Panc1 (cell line): ENCODE measurements at regions not wholly inside any gene's neighbourhood (a gene's known extent, or its start where the extent isn't known, plus 50 kb on each side); places are given as distances from the start of the nearest gene placed in this dataset.

ENCODE experiments used
- ATAC-seq: fragments of 200-7000 bp; cut with Tn5 transposase; 2 replicates; pipeline ENCODE4 v1.9.1; 2020; ENCODE audit warnings: mild to moderate bottlenecking, moderate library complexity
- BruUV-seq: library from RNA; stranded (reverse); fragments of 400-500 nt; replicated peaks from 2 replicates; lab custom pipeline; 2021; lab: Mats Ljungman, UMichigan
- CTCF ChIA-PET: fragments of 300-600 bp; sonication (Branson Sonifier 250); formaldehyde crosslinking; loops from one replicate; lab custom pipeline; 2022; ENCODE audit warnings: antibody characterized with exemption; lab: Charles Lee
- POLR2A ChIA-PET: fragments of 300-600 bp; sonication (Branson Sonifier 250); formaldehyde crosslinking; loops from one replicate; lab custom pipeline; 2022; ENCODE audit warnings: antibody characterized with exemption; lab: Charles Lee
- DNase-seq: peaks from one replicate; pipeline ENCODE4 v3.0.0-alpha.2; 2010; ENCODE audit warnings: low read depth, low spot score
- H3K27ac ChIP-seq: 2 replicates; pipeline ENCODE4 v1.5.1; 2011; ENCODE audit warnings: mild to moderate bottlenecking, low read length, inconsistent platforms
- H3K27me3 ChIP-seq: fragments of 200-500 bp; sonication (Bioruptor generic); 2 replicates; pipeline ENCODE4 v1.6.0; 2014; ENCODE audit warnings: low read length, inconsistent platforms; ENCODE audit not compliant: control insufficient read depth, insufficient read depth
- H3K36me3 ChIP-seq: fragments of 200-500 bp; sonication (Bioruptor generic); 2 replicates; pipeline ENCODE4 v1.5.1; 2014; ENCODE audit warnings: inconsistent platforms, mild to moderate bottlenecking, low read length, moderate library complexity; ENCODE audit not compliant: control insufficient read depth, insufficient read depth
- H3K4me1 ChIP-seq: 2 replicates; pipeline ENCODE4 v1.5.1; 2011; ENCODE audit warnings: inconsistent platforms, mild to moderate bottlenecking, low read length, moderate library complexity; ENCODE audit not compliant: control insufficient read depth, insufficient read depth
- H3K4me3 ChIP-seq, 2 experiments: 2 replicates each; pipeline ENCODE4 v1.5.1; 2011 to 2012; ENCODE audit warnings: low read depth in 2 of 2, low read length in 2 of 2, mild to moderate bottlenecking in 2 of 2, inconsistent platforms in 1 of 2, moderate library complexity in 1 of 2
- H3K9me3 ChIP-seq: fragments of 200-500 bp; sonication (Bioruptor generic); 2 replicates; pipeline ENCODE4 v1.5.1; 2014; ENCODE audit warnings: low read depth, mild to moderate bottlenecking, inconsistent platforms, low read length, moderate library complexity; ENCODE audit not compliant: control insufficient read depth, insufficient read depth
- CTCF ChIP-seq: fragments of 450-650 bp; IDR thresholded peaks from 2 replicates; pipeline ENCODE4 v1.5.1; 2017; ENCODE audit warnings: mild to moderate bottlenecking
- POLR2AphosphoS5 ChIP-seq: IDR thresholded peaks from 2 replicates; pipeline ENCODE4 v1.6.1; 2012; ENCODE audit warnings: mild to moderate bottlenecking, low read depth, low read length, moderate library complexity
- REST ChIP-seq, 2 experiments: IDR thresholded peaks; 2 replicates each; pipeline ENCODE4 v1.6.1; 2011 to 2012; ENCODE audit warnings: low read depth in 2 of 2, control low read depth in 1 of 2, low read length in 1 of 2, mild to moderate bottlenecking in 1 of 2, moderate library complexity in 1 of 2; ENCODE audit not compliant: insufficient read depth in 1 of 2
- SIN3A ChIP-seq: IDR thresholded peaks from 2 replicates; pipeline ENCODE4 v1.6.1; 2012; ENCODE audit warnings: low read depth, mild to moderate bottlenecking, low read length, moderate library complexity, borderline replicate concordance; ENCODE audit not compliant: insufficient read depth
- TCF7L2 ChIP-seq: IDR thresholded peaks from 2 replicates; pipeline ENCODE4 v1.6.1; 2011; ENCODE audit warnings: mild to moderate bottlenecking, low read depth, low read length, inconsistent platforms
- in situ Hi-C: cut with HindIII; loops from 2 replicates; pipeline ENCODE4 v1.10.0; 2016; ENCODE audit warnings: low sequenced_read_pairs, low pct_unique_long_range_greater_than_20kb
- intact Hi-C: fragments of 100-400 bp; cut with micrococcal nuclease; formaldehyde crosslinking; loops from one replicate; pipeline ENCODE4 v1.10.0; 2022; ENCODE audit not compliant: unreplicated experiment

- no peak for TF ChIP-seq TCF7L2
- no peak for TF ChIP-seq POLR2AphosphoS5
- Histone ChIP-seq H3K4me1 (peaks cover 9% of the 10 kb centered on the region), H3K9me3 (no peaks in the 10 kb centered on the region), H3K27me3 (no peaks in the 10 kb centered on the region), H3K4me3 (no peak overlapping the region), H3K27ac (peak overlapping the region; percentile 42; the same call in 1 of the 2 replicates), H3K36me3 (no peaks in the 10 kb centered on the region)
- no TSS peak for BruUV-seq
- in situ Hi-C loops, result no loop called here
- DNase-seq, result no peak
- POLR2A ChIA-PET, result no interaction called here
- CTCF ChIA-PET, result no interaction called here
- ATAC-seq, result peak; percentile 79
- intact Hi-C loops, result no loop called here
These were observed 77.4 kb upstream of the NPAS2 start for GRCh38 chr2:100742277-100743254.

- ChIA-PET POLR2A (no interaction called here), CTCF (no interaction called here)
- no peak overlapping the region for H3K27ac ChIP-seq
- no peaks in the 10 kb centered on the region for H3K36me3 ChIP-seq
- TF ChIP-seq CTCF (no peak), REST (IDR thresholded peaks at IDR 0.05; ENCODE audit: insufficient read depth in 1 of 2, low read depth in 2 of 2, low read length in 1 of 2) (no peak), SIN3A (no peak), POLR2AphosphoS5 (no peak), TCF7L2 (no peak)
- intact Hi-C loops, result no loop called here
- BruUV-seq, result no TSS peak
- in situ Hi-C loops, result no loop called here
- H3K4me3 ChIP-seq, result no peak overlapping the region
- H3K27me3 ChIP-seq, result no peaks in the 10 kb centered on the region
- H3K9me3 ChIP-seq, result no peaks in the 10 kb centered on the region
- DNase-seq (no peak), ATAC-seq (no peak)
- H3K4me1 ChIP-seq, result peaks cover 9% of the 10 kb centered on the region
These were observed 76.2 kb upstream of the NPAS2 start for GRCh38 chr2:100743741-100744140.

GRCh38 chr2:100744184-100744583, 75.8 kb upstream of the NPAS2 start:
- Histone ChIP-seq H3K27ac (no peak overlapping the region), H3K9me3 (no peaks in the 10 kb centered on the region), H3K36me3 (no peaks in the 10 kb centered on the region), H3K4me3 (no peak overlapping the region), H3K4me1 (peaks cover 9% of the 10 kb centered on the region), H3K27me3 (no peaks in the 10 kb centered on the region)
- POLR2A ChIA-PET, result no interaction called here
- in situ Hi-C loops, result no loop called here
- no peak for TF ChIP-seq POLR2AphosphoS5
- no peak for TF ChIP-seq REST (IDR thresholded peaks at IDR 0.05; ENCODE audit: insufficient read depth in 1 of 2, low read depth in 2 of 2, low read length in 1 of 2)
- no peak for TF ChIP-seq CTCF
- TF ChIP-seq TCF7L2, result no peak
- TF ChIP-seq SIN3A, result no peak
- intact Hi-C loops, result no loop called here
- CTCF ChIA-PET, result no interaction called here
- ATAC-seq (no peak), DNase-seq (no peak)
- no TSS peak for BruUV-seq
